ENCODE measurements at regions not wholly inside any gene's neighbourhood (a gene's known extent, or its start where the extent isn't known, plus 50 kb on each side); places are given as distances from the start of the nearest gene placed in this dataset.

DNA sequence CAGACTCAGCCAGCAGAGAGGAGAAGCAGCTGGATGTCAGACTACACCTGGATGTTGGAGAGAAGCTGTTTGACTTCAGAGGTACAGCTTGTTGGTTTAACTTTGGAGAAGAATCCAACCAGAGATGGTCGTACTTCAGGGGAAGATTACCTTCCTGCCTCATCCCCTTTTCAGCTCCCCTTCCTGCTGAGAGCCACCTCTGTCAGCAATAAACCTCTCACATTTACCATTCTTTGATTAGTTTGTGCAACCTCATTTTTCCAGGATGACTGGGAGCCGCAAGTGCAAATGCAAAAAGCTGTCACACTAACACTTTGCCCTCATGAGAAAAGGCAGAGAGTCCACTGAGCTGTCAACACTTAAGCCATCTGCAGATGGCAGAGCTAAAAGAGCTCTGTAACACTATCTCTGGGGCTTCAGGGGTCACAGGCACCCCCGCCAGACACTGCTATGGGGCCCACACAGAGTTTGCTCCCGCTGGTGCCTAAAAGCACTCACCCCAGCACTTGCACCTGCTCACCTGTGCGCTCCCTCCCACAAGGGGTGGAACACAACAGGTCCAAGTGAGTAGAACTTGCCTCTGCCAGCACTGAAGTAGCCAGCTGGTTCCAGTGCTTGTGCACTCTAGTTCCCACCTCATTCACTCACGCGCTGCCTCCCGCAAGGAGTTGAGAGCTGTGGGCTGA lies 391.7 kb downstream of the METTL4 start:
- TF ChIP-seq TCF7L2 (IDR thresholded peaks at IDR 0.05; ENCODE audit: borderline replicate concordance, extremely low read depth, insufficient read depth, insufficient read length) (no peak), EZH2phosphoT487 (IDR thresholded peaks at IDR 0.05; ENCODE audit: borderline replicate concordance) (no peak), SRF (IDR thresholded peaks at IDR 0.05; ENCODE audit: low read depth) (no peak), YY1 (IDR thresholded peaks at IDR 0.05; ENCODE audit: extremely low read depth, insufficient replicate concordance, low read depth, low read length) (no peak), EZH2 (IDR thresholded peaks at IDR 0.05) (no peak), ZNF274 (IDR thresholded peaks at IDR 0.05; ENCODE audit: low read depth, low read length) (no peak)
- TF ChIP-seq, protein P1, sequence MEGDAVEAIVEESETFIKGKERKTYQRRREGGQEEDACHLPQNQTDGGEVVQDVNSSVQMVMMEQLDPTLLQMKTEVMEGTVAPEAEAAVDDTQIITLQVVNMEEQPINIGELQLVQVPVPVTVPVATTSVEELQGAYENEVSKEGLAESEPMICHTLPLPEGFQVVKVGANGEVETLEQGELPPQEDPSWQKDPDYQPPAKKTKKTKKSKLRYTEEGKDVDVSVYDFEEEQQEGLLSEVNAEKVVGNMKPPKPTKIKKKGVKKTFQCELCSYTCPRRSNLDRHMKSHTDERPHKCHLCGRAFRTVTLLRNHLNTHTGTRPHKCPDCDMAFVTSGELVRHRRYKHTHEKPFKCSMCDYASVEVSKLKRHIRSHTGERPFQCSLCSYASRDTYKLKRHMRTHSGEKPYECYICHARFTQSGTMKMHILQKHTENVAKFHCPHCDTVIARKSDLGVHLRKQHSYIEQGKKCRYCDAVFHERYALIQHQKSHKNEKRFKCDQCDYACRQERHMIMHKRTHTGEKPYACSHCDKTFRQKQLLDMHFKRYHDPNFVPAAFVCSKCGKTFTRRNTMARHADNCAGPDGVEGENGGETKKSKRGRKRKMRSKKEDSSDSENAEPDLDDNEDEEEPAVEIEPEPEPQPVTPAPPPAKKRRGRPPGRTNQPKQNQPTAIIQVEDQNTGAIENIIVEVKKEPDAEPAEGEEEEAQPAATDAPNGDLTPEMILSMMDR (IDR thresholded peaks at IDR 0.05 in 2 of 3, conservative IDR thresholded peaks at IDR 0.05 in 1 of 3; ENCODE audit: borderline replicate concordance in 1 of 3, insufficient read depth in 1 of 3, low read depth in 2 of 3, low read length in 2 of 3), result no peak
- TF ChIP-seq, protein P2, sequence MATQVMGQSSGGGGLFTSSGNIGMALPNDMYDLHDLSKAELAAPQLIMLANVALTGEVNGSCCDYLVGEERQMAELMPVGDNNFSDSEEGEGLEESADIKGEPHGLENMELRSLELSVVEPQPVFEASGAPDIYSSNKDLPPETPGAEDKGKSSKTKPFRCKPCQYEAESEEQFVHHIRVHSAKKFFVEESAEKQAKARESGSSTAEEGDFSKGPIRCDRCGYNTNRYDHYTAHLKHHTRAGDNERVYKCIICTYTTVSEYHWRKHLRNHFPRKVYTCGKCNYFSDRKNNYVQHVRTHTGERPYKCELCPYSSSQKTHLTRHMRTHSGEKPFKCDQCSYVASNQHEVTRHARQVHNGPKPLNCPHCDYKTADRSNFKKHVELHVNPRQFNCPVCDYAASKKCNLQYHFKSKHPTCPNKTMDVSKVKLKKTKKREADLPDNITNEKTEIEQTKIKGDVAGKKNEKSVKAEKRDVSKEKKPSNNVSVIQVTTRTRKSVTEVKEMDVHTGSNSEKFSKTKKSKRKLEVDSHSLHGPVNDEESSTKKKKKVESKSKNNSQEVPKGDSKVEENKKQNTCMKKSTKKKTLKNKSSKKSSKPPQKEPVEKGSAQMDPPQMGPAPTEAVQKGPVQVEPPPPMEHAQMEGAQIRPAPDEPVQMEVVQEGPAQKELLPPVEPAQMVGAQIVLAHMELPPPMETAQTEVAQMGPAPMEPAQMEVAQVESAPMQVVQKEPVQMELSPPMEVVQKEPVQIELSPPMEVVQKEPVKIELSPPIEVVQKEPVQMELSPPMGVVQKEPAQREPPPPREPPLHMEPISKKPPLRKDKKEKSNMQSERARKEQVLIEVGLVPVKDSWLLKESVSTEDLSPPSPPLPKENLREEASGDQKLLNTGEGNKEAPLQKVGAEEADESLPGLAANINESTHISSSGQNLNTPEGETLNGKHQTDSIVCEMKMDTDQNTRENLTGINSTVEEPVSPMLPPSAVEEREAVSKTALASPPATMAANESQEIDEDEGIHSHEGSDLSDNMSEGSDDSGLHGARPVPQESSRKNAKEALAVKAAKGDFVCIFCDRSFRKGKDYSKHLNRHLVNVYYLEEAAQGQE (IDR thresholded peaks at IDR 0.05; ENCODE audit: low read depth), result no peak
- ATAC-seq, result no peak
- intact Hi-C loops (cut with micrococcal nuclease), result no loop called here
- ChIA-PET CTCF (no interaction called here), POLR2A (no interaction called here), RAD21 (ENCODE audit: low non-redundant PET in 1 of 2, low total read pairs in 2 of 2, uncharacterized antibody in 2 of 2, unreplicated experiment in 2 of 2) (no interaction called here)
- Histone ChIP-seq H3K27me3 (ENCODE audit: insufficient read depth, low read length) (peaks cover 11% of the 10 kb centered on the region; the same call in 1 of the 2 replicates), H3K4me1 (ENCODE audit: control insufficient read depth in 1 of 2, insufficient read depth in 2 of 2, low read length in 2 of 2) (no peaks in the 10 kb centered on the region), H3K79me2 (ENCODE audit: insufficient read depth, low read length) (no peaks in the 10 kb centered on the region), H3K9ac (ENCODE audit: low read length) (no peak overlapping the region), H3K4me2 (ENCODE audit: low read length) (no peak overlapping the region), H3K27ac (ENCODE audit: low read depth, low read length) (no peak overlapping the region), H3K9me3 (ENCODE audit: control insufficient read depth in 1 of 2, insufficient read depth in 1 of 2, low read depth in 1 of 2, low read length in 2 of 2) (no peaks in the 10 kb centered on the region), H3K4me3 (replicated peaks in 1 of 2; ENCODE audit: low read depth in 1 of 2, low read length in 2 of 2) (no peak overlapping the region), H2AFZ (ENCODE audit: low read depth, low read length, poor library complexity, severe bottlenecking) (no peak overlapping the region), H3K36me3 (ENCODE audit: control insufficient read depth in 1 of 2, insufficient read depth in 2 of 2, low read length in 2 of 2) (no peaks in the 10 kb centered on the region), H4K20me1 (ENCODE audit: insufficient read depth) (no peaks in the 10 kb centered on the region), H3K9me2 (ENCODE audit: insufficient read depth) (no peaks in the 10 kb centered on the region)
- DNase-seq (ENCODE audit: low read depth, low spot score), result no peak
- no TSS peak for BruUV-seq (replicated peaks)
